NCI-H524 treated with DMSO at 0.1 percent for 48 hours (cell line): ENCODE measurements at regions not wholly inside any gene's neighbourhood (a gene's known extent, or its start where the extent isn't known, plus 50 kb on each side); places are given as distances from the start of the nearest gene placed in this dataset.

Experiments used
- DNase-seq: peaks from one replicate; lab custom pipeline; 2025; lab: John Stamatoyannopoulos, UW

GRCh38 chr10:28811639-28812349 lies 134.5 kb downstream of the BAMBI start:
- DNase-seq = no peak

DNA sequence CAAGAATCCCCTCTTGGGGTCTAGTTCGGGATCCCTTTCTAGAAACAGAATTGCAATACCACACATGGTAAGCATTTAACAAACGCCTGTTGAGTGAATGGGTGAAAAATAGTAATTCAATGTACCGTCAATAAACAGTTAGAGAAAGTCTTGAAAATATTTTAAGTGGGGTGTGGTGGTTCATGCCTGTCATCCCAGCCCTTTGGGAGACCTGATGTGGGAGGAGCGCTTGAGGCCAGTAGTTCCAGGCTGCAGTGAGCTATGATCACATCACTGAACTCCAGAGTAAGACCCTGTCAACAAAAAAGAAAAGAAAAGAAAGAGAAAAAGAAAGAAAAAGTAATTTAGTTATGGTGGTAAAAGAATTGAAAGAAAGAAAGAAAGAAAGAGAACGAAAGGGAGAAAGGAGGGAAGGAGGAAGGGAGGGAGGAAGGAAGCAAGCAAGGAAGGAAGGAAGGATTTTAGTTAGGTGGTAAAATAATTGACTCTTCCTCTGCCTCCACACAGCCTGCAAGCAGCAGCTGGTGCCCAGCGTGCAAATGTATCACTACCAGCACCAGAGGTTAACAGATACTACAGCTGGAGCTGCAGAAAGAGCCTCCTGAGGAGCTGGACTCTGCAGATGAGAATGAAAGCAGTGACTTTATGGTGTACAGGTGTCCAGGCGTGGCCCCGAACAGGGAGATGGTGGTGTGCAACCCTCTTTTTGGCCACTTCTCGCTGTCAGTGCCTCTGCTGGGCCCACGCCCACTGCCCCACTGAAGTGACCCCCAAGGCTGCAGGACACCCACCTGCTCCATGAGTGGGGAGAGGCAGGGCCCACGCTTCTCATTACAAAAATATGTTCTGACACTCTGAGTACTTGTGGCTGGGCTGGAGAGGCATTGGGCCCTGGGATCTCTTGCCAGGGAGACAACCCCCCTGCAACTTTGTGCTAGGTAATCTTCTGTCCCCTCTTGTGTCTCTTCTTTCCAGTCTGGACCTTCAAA lies 135.4 kb downstream of the BAMBI start:
- no peak for DNase-seq

- no peak for DNase-seq
Observed at GRCh38 chr10:28815681-28816080, 138.4 kb downstream of the BAMBI start.

DNA sequence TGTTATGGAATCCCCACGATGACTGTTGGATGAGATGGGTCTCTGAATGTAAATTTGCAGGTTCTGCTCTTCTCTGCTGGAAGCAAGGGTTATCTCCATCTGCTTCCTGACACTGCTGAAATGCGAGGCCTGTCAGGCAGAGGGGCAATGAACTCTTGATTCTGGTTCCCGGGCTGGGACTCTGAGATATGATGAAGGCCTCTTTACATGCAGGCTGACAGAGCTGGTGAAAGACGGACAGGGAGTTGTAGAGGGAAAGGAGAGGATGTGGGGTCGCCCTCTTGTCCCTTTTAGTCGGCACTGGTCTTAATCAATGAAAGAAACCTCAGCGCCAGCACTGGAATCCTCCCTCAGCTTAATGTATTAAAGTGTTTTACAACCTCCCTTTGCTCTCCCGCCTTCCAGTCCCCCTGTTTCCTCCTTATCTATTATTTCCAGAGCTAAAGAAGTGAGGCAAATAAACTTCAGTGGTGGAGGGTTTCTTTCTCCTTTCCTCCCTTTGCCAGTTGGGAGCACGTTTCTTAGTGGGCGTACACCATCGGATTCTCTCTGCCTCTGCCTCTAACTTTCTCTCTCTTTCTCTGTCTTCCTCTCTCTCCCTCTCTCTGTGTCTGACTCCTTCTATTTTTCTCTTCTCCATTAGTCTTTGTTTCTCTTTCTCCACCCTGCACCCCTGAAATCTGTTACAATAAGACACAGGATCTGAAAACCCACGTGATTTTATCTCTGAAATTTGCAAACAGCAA lies 145.6 kb downstream of the BAMBI start:
- DNase-seq = no peak

DNA sequence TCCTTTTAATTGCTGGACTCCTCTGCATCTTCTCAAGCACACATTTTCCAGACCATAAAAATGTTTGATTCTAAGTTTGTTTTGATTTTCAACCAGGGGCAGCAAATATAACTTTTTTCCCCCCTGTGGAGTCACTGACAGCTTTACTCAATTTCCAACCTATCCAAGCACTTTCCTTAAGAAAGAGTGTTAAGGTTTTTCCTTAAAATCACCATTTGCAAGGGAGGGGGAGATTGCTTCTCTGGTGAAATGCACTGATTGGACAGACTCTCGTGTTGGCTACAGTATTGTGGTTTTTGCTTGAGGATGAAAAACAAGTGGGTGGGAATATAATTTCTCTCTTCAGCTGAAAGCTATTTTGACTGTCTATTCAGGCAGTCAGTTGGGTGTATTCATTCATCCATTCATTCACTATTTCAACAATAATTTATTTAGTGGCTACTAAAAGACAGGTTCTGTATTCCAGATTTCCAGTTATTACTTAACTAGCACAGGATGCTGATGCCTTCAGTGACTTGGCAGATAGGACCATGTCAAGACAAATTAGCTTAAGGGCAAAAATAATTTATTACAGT lies 146.3 kb downstream of the BAMBI start:
- DNase-seq = no peak

DNA sequence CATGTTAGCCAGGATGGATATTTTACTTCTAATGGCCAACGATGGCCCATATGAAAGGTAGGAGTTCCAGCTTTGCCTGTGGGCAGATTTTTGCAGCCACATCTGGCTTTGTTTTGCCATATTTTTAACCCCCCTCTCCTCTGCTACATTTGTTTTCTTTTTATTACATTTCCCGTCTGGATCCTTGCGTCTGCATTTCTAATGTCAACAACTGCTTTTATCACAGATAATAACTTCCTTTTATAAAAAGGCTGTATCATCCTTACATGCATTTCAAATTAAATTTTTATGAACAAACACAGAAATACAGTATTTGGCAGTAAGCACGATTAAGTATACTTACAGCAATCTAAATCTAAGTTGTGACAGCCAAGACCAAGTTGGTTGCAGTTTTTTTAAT lies 156.0 kb downstream of the BAMBI start:
- no peak for DNase-seq

- DNase-seq = no peak
Observed at GRCh38 chr10:28836435-28836743, 159.1 kb downstream of the BAMBI start.

GRCh38 chr10:28837613-28838390 lies 160.5 kb downstream of the BAMBI start:
- DNase-seq = no peak

GRCh38 chr10:28838908-28839307 lies 161.6 kb downstream of the BAMBI start:
- no peak for DNase-seq

DNA sequence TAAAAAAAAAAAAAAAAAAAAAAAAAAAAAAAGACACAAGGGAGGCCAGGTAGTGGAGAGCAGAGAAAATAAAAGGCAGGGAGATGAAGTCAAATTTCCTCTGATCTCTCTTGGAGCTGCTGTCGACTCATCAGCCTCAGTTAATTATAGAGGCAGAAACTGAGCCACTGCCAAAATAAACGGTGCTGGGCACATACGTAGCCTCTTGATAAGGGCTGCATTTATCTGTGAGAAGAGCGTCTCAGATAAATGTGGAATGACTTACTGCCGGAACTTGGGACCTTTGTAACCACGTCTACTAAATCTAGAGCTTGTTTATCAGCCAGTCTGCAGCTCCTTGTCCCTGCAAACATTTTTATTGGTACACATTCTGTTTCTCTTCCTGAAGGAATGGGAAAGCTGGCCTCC lies 162.3 kb downstream of the BAMBI start:
- DNase-seq = no peak

GRCh38 chr10:28840202-28840601 lies 162.9 kb downstream of the BAMBI start:
- no peak for DNase-seq

- no peak for DNase-seq
Observed at GRCh38 chr10:28840971-28841370, 163.7 kb downstream of the BAMBI start.

DNA sequence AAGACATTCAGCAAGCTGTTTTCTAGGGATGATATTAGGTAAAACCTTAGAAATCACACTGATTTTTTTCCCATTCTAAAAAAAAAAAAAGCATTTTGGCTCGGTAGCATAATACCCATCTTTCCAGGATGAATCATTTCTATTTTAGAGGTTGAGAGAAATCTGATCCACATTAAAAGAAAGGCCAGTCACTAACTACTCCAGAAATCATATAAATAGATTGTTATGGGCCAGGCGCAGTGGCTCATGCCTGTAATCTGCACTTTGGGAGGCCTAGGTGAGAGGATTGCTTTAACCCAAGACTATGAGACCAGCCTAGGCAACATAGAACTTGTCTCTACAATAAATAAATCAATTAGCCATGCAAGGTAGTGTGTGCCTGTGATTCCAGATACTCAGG lies 164.3 kb downstream of the BAMBI start:
- DNase-seq = no peak

- DNase-seq = no peak
Observed at GRCh38 chr10:28842321-28842720, 165.0 kb downstream of the BAMBI start.

GRCh38 chr10:28845009-28845682 lies 167.8 kb downstream of the BAMBI start:
- DNase-seq = no peak

DNA sequence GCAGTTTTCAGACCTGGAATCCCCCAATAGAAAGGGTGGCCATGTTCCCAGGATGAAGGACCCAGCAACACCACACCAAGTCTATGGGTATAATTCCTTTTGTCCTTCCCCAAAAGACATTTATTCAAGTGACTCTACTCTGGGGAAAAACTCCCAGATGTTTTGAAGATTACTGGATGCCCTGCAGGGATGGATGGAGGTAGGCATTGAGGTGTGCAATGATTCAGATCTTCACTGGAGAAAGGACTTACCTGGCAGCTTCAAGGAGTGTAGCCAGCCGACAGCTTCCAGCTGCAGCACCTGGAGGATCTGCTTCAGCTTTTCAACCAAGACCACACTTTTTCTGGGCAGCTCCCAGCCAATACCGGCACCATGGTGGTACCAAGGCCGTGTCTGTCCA lies 172.0 kb downstream of the BAMBI start:
- DNase-seq = no peak

GRCh38 chr10:28849821-28850220 lies 172.5 kb downstream of the BAMBI start:
- DNase-seq = no peak

DNA sequence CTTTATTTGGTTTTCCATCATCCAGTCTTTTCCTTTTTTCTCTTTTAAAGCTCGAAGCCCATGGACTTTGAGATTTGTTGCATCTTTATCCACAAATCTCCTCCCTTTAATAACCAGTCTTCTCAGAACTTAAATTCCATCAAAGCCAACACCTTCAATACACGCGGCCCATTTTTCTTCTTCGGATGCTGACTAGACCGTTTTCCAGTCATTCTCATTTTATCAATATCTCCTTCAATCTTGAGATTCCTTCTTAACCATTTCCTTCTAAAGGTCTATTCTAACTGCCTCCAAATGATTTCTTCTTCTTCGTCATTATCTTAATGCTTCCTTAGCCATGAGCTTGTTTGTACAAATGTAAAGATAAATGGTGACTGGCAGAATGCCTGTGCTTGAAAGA lies 173.5 kb downstream of the BAMBI start:
- no peak for DNase-seq

DNA sequence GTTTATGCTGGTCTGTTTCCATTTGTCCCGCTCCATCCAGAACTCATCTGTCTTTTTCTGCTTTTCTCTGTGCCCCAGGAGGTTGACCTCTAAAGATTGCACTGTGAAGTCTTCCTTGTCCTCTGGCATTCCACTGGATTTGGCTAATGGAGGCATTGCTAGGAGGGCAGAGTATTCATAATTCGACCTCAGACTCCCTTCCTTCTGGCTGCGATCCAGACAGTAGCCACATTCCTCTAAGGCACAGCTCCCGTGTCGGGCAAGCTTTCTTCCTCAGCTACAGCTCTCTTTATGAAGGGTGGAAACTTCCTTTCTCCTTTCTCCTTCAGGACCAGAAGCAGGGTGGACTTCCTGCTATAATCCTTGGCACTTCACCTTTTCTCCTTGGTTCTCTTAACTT lies 175.9 kb downstream of the BAMBI start:
- DNase-seq = no peak

GRCh38 chr10:28857164-28857563 lies 179.8 kb downstream of the BAMBI start:
- no peak for DNase-seq

- DNase-seq = no peak
Observed at GRCh38 chr10:28858646-28859045, 181.3 kb downstream of the BAMBI start.
